HepG2 (cell line): ENCODE measurements at regions not wholly inside any gene's neighbourhood (a gene's known extent, or its start where the extent isn't known, plus 50 kb on each side); places are given as distances from the start of the nearest gene placed in this dataset.

Experiments used
- ATAC-seq: fragments of 200-7000 bp; cut with Tn5 transposase; 3 replicates; pipeline ENCODE4 v1.9.1; 2020; ENCODE audit warnings: mild to moderate bottlenecking, moderate library complexity
- BruUV-seq: library from RNA; stranded (reverse); fragments of 400-500 nt; replicated peaks from 2 replicates; lab custom pipeline; 2021; lab: Mats Ljungman, UMichigan
- CTCF ChIA-PET: fragments of 300-600 bp; formaldehyde crosslinking; extraction: SDS; loops from one replicate; lab custom pipeline; 2021; ENCODE audit warnings: low total read pairs, inconsistent platforms, low intra/inter-chr PET ratio; lab: Yijun Ruan, JAX
- POLR2A ChIA-PET: fragments of 350-600 bp; sonication (Branson Sonifier 250); formaldehyde crosslinking; loops from one replicate; lab custom pipeline; 2020; ENCODE audit warnings: antibody characterized with exemption, inconsistent platforms; lab: Yijun Ruan, JAX
- DNase-seq: peaks from one replicate; pipeline ENCODE4 v3.0.0-alpha.2; 2015; ENCODE audit warnings: low spot score
- FAIRE-seq: peaks from 3 replicates; lab custom pipeline; 2011; peaks lifted over from hg19 to GRCh38; lab: Jason Lieb, UNC
- H2AFZ ChIP-seq: one replicate; pipeline ENCODE4 v1.6.1; 2011; ENCODE audit warnings: low read length, inconsistent platforms
- H3K27ac ChIP-seq: fragments of 300-600 bp; 3 replicates; pipeline ENCODE4 v1.8.0; 2011; ENCODE audit warnings: mixed run types, mild to moderate bottlenecking, mixed read lengths, low read length, inconsistent platforms; ENCODE audit not compliant: insufficient read depth; ENCODE audit errors: extremely low read length
- H3K27me3 ChIP-seq, 2 experiments: fragments of 200-600 bp in 1 of 2; 2 replicates in 1 of 2; 3 replicates in 1 of 2; pipeline versions ENCODE4 v1.6.0 to v1.8.0; 2011; ENCODE audit warnings: low read length in 2 of 2, mild to moderate bottlenecking in 2 of 2, moderate library complexity in 2 of 2, inconsistent platforms in 1 of 2; ENCODE audit not compliant: insufficient read depth in 2 of 2, control insufficient read depth in 1 of 2
- H3K36me3 ChIP-seq, 2 experiments: fragments of 200-600 bp in 1 of 2; replicated peaks in 1 of 2; 2 replicates in 1 of 2; 3 replicates in 1 of 2; pipeline versions ENCODE4 v1.5.1 to v1.8.0; 2011; ENCODE audit warnings: low read length in 2 of 2, inconsistent platforms in 1 of 2; ENCODE audit not compliant: insufficient read depth in 2 of 2, control insufficient read depth in 1 of 2
- H3K4me1 ChIP-seq: 2 replicates; pipeline ENCODE4 v1.5.1; 2012; ENCODE audit warnings: low read length, inconsistent platforms; ENCODE audit not compliant: insufficient read depth
- H3K4me2 ChIP-seq: 2 replicates; pipeline ENCODE4 v1.6.0; 2011; ENCODE audit warnings: low read depth, low read length, inconsistent platforms
- H3K4me3 ChIP-seq, 3 experiments: fragments of 200-600 bp in 1 of 3; sonication (generic), shearing (Covaris generic) in 1 of 3; replicated peaks in 1 of 3; 2 replicates each; pipeline ENCODE4 v1.5.1; 2011 to 2016; ENCODE audit warnings: low read length in 3 of 3, inconsistent platforms in 2 of 3, low read depth in 2 of 3, mild to moderate bottlenecking in 2 of 3, control low read depth in 1 of 3, mixed read lengths in 1 of 3; ENCODE audit not compliant: insufficient read depth in 1 of 3
- H3K79me2 ChIP-seq: one replicate; pipeline ENCODE4 v1.6.1; 2011; ENCODE audit warnings: low read length, inconsistent platforms; ENCODE audit not compliant: insufficient read depth
- H3K9ac ChIP-seq: 2 replicates; pipeline ENCODE4 v1.6.0; 2011; ENCODE audit warnings: mild to moderate bottlenecking, low read depth, low read length, inconsistent platforms; ENCODE audit not compliant: insufficient read depth
- H3K9me3 ChIP-seq: 2 replicates; pipeline ENCODE4 v1.5.1; 2012; ENCODE audit warnings: mild to moderate bottlenecking, low read length
- H4K20me1 ChIP-seq: 2 replicates; pipeline ENCODE4 v1.6.0; 2011; ENCODE audit warnings: inconsistent platforms, mild to moderate bottlenecking, low read length, moderate library complexity; ENCODE audit not compliant: insufficient read depth
- ATRX ChIP-seq: sonication (generic); formaldehyde crosslinking; IDR thresholded peaks from 2 replicates; pipeline ENCODE4 v1.4.0; 2020; ENCODE audit warnings: missing genetic modification reagents, borderline replicate concordance
- BRF2 ChIP-seq: sonication (generic); formaldehyde crosslinking; IDR thresholded peaks from 2 replicates; pipeline ENCODE4 v1.8.1; 2022; ENCODE audit warnings: mild to moderate bottlenecking, missing genetic modification reagents
- GPN1 ChIP-seq: sonication (generic); formaldehyde crosslinking; IDR thresholded peaks from 2 replicates; pipeline ENCODE4 v1.5.1; 2020; ENCODE audit warnings: missing genetic modification reagents, borderline replicate concordance
- IRF1 ChIP-seq: sonication (generic); formaldehyde crosslinking; IDR thresholded peaks from 2 replicates; pipeline ENCODE4 v1.4.0; 2020; ENCODE audit warnings: low read depth, mild to moderate bottlenecking, missing genetic modification reagents
- MNT ChIP-seq: fragments of 450-650 bp; IDR thresholded peaks from 2 replicates; pipeline ENCODE4 v1.6.1; 2016
- MXI1 ChIP-seq: IDR thresholded peaks from 3 replicates; pipeline ENCODE4 v1.6.1; 2012; ENCODE audit warnings: low read depth, low read length, inconsistent platforms, borderline replicate concordance
- NFRKB ChIP-seq: fragments of 450-650 bp; IDR thresholded peaks from 2 replicates; pipeline ENCODE4 v1.6.1; 2017
- RAD21 ChIP-seq: fragments of 450-650 bp; formaldehyde crosslinking; IDR thresholded peaks from 2 replicates; pipeline ENCODE4 v1.5.0; 2020; ENCODE audit warnings: mild to moderate bottlenecking
- ZMAT3 ChIP-seq: sonication (generic); formaldehyde crosslinking; conservative IDR thresholded peaks from 2 replicates; pipeline ENCODE4 v1.7.0; 2021; ENCODE audit warnings: missing genetic modification reagents
- ZNF564 ChIP-seq: sonication (generic); formaldehyde crosslinking; IDR thresholded peaks from 2 replicates; pipeline ENCODE4 v1.8.1; 2023; ENCODE audit warnings: mild to moderate bottlenecking, missing genetic modification reagents
- ZNF615 ChIP-seq: sonication (generic); formaldehyde crosslinking; IDR thresholded peaks from 2 replicates; pipeline ENCODE4 v1.5.0; 2020; ENCODE audit warnings: mild to moderate bottlenecking, missing genetic modification reagents, borderline replicate concordance
- ZNF713 ChIP-seq: sonication (generic); formaldehyde crosslinking; IDR thresholded peaks from 2 replicates; pipeline ENCODE4 v1.4.0; 2020; ENCODE audit warnings: mild to moderate bottlenecking, missing genetic modification reagents
- WGBS: methylation state at CpG from one replicate; pipeline ENCODE4 v1.1.6; 2017; ENCODE audit warnings: low lambda C conversion rate; 5-methylcytosine and 5-hydroxymethylcytosine counted together
- in situ Hi-C: cut with HindIII; loops from 2 replicates; pipeline ENCODE4 v1.10.0; 2017; ENCODE audit warnings: low pct_unique_long_range_greater_than_20kb; ENCODE audit not compliant: extremely low pct_ligation_motif_present
- intact Hi-C: fragments of 100-400 bp; cut with micrococcal nuclease; formaldehyde crosslinking; loops from one replicate; pipeline ENCODE4 v1.10.0; 2022; ENCODE audit not compliant: unreplicated experiment
- TF ChIP-seq, protein P1 (sequence below): sonication (generic); formaldehyde crosslinking; IDR thresholded peaks from 2 replicates; pipeline ENCODE4 v1.5.1; 2020; ENCODE audit warnings: missing genetic modification reagents, mild to moderate bottlenecking, borderline replicate concordance

DNA sequence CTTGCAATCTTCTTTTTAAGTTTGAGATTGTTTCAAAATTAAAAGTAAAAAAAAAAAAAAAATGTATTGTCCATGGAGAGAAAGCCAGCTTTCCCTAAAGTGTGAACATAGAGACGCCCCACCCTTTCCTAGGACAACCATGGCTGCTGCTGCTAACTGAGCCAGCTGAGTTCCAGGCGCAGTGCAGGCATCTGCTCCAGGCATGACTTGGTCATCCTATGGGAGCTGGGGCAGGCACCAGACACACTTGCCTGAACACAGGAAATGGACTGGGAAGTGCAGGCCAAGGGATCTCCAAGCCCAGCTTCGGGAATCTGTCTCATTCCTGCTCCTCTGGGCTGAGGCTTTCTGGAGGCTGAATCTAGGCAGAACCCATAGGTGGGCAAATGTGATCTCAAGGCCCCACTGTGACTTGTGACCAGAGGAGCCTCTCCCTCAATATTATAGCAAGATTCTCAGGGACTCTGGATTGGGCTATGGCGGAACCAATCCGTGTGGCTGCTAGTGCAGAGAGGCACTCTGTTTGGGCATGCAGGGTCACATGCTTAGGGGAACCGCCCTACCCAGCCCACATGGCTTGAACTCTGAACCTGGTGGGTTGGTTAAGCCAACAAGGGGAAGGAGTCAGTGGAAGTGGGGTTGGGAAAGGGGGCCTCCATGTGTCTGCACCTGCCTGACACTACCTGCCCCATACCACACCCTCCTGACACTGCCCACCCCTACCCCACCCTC is 138.2 kb upstream of the CST7 start:
- 44% methylated on average over 6 of the region's 6 CpGs for WGBS
- H3K9ac ChIP-seq = no peak overlapping the region
- H3K27ac ChIP-seq = no peak overlapping the region
- H3K9me3 ChIP-seq = no peaks in the 10 kb centered on the region
- H3K36me3 ChIP-seq = no peaks in the 10 kb centered on the region
- no TSS peak for BruUV-seq
- ATAC-seq (no peak), FAIRE-seq (no peak), DNase-seq (no peak)
- H3K4me3 ChIP-seq = no peak overlapping the region
- no peak overlapping the region for H2AFZ ChIP-seq
- H3K4me1 ChIP-seq = no peaks in the 10 kb centered on the region
- no peak overlapping the region for H3K4me2 ChIP-seq
- ChIA-PET CTCF (no interaction called here), POLR2A (no interaction called here)
- TF ChIP-seq GPN1 (CRISPR knock-in tag) (no peak), ZNF615 (no peak), ZNF713 (CRISPR knock-in tag) (no peak), BRF2 (no peak), MNT (peak; percentile 69)
- H3K27me3 ChIP-seq = peaks cover 6 to 36% of the 10 kb centered on the region in 2 experiments; a peak in 3 of 5 replicates
- in situ Hi-C loops (no loop called here), intact Hi-C loops (no loop called here)
- H3K79me2 ChIP-seq = no peaks in the 10 kb centered on the region
- H4K20me1 ChIP-seq = no peaks in the 10 kb centered on the region

GRCh38 chr20:24812373-24812772 is 136.7 kb upstream of the CST7 start:
- ChIA-PET POLR2A (no interaction called here), CTCF (no interaction called here)
- Histone ChIP-seq H3K9ac (no peak overlapping the region), H3K27ac (no peak overlapping the region), H2AFZ (no peak overlapping the region), H4K20me1 (no peaks in the 10 kb centered on the region), H3K4me2 (no peak overlapping the region), H3K9me3 (no peaks in the 10 kb centered on the region), H3K27me3 (peaks cover 11 to 51% of the 10 kb centered on the region in 2 experiments; a peak in 4 of 5 replicates), H3K4me3 (no peak overlapping the region), H3K4me1 (no peaks in the 10 kb centered on the region), H3K79me2 (no peaks in the 10 kb centered on the region), H3K36me3 (no peaks in the 10 kb centered on the region)
- in situ Hi-C loops (no loop called here), intact Hi-C loops (no loop called here)
- WGBS = 2% methylated on average over 6 of the region's 6 CpGs
- no peak for DNase-seq
- FAIRE-seq = no peak
- BruUV-seq = no TSS peak
- no peak for ATAC-seq
- TF ChIP-seq RAD21 (CRISPR knock-in tag) = no peak
- no peak for TF ChIP-seq IRF1
- TF ChIP-seq ATRX (CRISPR knock-in tag) = no peak
- TF ChIP-seq ZNF564 = no peak
- no peak for TF ChIP-seq MXI1
- TF ChIP-seq ZMAT3 (CRISPR knock-in tag) = no peak
- TF ChIP-seq, protein P1, sequence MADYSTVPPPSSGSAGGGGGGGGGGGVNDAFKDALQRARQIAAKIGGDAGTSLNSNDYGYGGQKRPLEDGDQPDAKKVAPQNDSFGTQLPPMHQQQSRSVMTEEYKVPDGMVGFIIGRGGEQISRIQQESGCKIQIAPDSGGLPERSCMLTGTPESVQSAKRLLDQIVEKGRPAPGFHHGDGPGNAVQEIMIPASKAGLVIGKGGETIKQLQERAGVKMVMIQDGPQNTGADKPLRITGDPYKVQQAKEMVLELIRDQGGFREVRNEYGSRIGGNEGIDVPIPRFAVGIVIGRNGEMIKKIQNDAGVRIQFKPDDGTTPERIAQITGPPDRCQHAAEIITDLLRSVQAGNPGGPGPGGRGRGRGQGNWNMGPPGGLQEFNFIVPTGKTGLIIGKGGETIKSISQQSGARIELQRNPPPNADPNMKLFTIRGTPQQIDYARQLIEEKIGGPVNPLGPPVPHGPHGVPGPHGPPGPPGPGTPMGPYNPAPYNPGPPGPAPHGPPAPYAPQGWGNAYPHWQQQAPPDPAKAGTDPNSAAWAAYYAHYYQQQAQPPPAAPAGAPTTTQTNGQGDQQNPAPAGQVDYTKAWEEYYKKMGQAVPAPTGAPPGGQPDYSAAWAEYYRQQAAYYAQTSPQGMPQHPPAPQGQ = no peak
- TF ChIP-seq NFRKB = no peak
